K562 (cell line): ENCODE measurements at regions not wholly inside any gene's neighbourhood (a gene's known extent, or its start where the extent isn't known, plus 50 kb on each side); places are given as distances from the start of the nearest gene placed in this dataset.

Source experiments
- ATAC-seq: fragments of 200-7000 bp; cut with Tn5 transposase; 3 replicates; pipeline ENCODE4 v1.9.1; 2020; ENCODE audit warnings: moderate library complexity
- BruUV-seq: library from RNA; stranded (reverse); fragments of 400-500 nt; replicated peaks from 2 replicates; lab custom pipeline; 2021; lab: Mats Ljungman, UMichigan
- CTCF ChIA-PET: fragments of 300-600 bp; formaldehyde crosslinking; extraction: SDS; loops from one replicate; lab custom pipeline; 2021; ENCODE audit warnings: low intra/inter-chr PET ratio; lab: Yijun Ruan, JAX
- POLR2A ChIA-PET: fragments of 300-600, 350-650 bp; sonication (Branson Sonifier 250); formaldehyde crosslinking; extraction: SDS; loops from one replicate; lab custom pipeline; 2021; ENCODE audit warnings: antibody characterized with exemption, inconsistent platforms; lab: Yijun Ruan, JAX
- DNase-seq, 4 experiments: peaks; one replicate each; pipeline versions ENCODE4 v3.0.0 to v3.0.0-alpha.2; 2011 to 2018; ENCODE audit warnings: low spot score in 3 of 4, mixed read lengths in 3 of 4; ENCODE audit errors: extremely low read depth in 1 of 4
- FAIRE-seq: peaks from 2 replicates; lab custom pipeline; 2011; peaks lifted over from hg19 to GRCh38; lab: Jason Lieb, UNC
- H2AFZ ChIP-seq: 2 replicates; pipeline ENCODE4 v1.6.0; 2011; ENCODE audit warnings: low read depth, low read length, control low read depth, inconsistent platforms
- H3K27ac ChIP-seq: fragments of 200-600 bp; 3 replicates; pipeline ENCODE4 v1.8.0; 2011; ENCODE audit warnings: low read depth, mild to moderate bottlenecking, control low read depth, inconsistent platforms, low read length, moderate library complexity, mixed read lengths; ENCODE audit errors: extremely low read depth
- H3K27me3 ChIP-seq, 2 experiments: fragments of 300-600 bp in 1 of 2; 2 replicates in 1 of 2; 3 replicates in 1 of 2; pipeline versions ENCODE4 v1.6.0 to v1.8.0; 2011; ENCODE audit warnings: inconsistent platforms in 2 of 2, low read length in 2 of 2, mild to moderate bottlenecking in 1 of 2, mixed read lengths in 1 of 2, moderate library complexity in 1 of 2; ENCODE audit not compliant: control insufficient read depth in 2 of 2, insufficient read depth in 2 of 2
- H3K36me3 ChIP-seq: fragments of 300-600 bp; 3 replicates; pipeline ENCODE4 v1.8.0; 2011; ENCODE audit warnings: mild to moderate bottlenecking, low read length, inconsistent platforms; ENCODE audit not compliant: control insufficient read depth, insufficient read depth
- H3K4me1 ChIP-seq, 2 experiments: fragments of 200-600 bp in 1 of 2; replicated peaks in 1 of 2; 2 replicates in 1 of 2; 3 replicates in 1 of 2; pipeline versions ENCODE4 v1.5.1 to v1.8.0; 2011; ENCODE audit warnings: inconsistent platforms in 2 of 2, low read length in 2 of 2, mild to moderate bottlenecking in 1 of 2, mixed read lengths in 1 of 2, moderate library complexity in 1 of 2; ENCODE audit not compliant: control insufficient read depth in 2 of 2, insufficient read depth in 2 of 2
- H3K4me2 ChIP-seq: 2 replicates; pipeline ENCODE4 v1.6.1; 2011; ENCODE audit warnings: low read length, control low read depth, inconsistent platforms, mixed read lengths; ENCODE audit not compliant: insufficient read depth
- H3K4me3 ChIP-seq: fragments of 200-600 bp; sonication (generic), shearing (Covaris generic); 2 replicates; pipeline ENCODE4 v1.5.1; 2016; ENCODE audit warnings: control low read depth, inconsistent platforms
- H3K79me2 ChIP-seq: fragments of 200-600 bp; 3 replicates; pipeline ENCODE4 v1.8.0; 2011; ENCODE audit warnings: low read length, inconsistent platforms; ENCODE audit not compliant: control insufficient read depth, insufficient read depth
- H3K9ac ChIP-seq, 2 experiments: 2 replicates each; pipeline versions ENCODE4 v1.6.0 to v1.6.1; 2011; ENCODE audit warnings: low read depth in 2 of 2, low read length in 2 of 2, control low read depth in 1 of 2, inconsistent platforms in 1 of 2, mild to moderate bottlenecking in 1 of 2, mixed read lengths in 1 of 2; ENCODE audit not compliant: insufficient read depth in 1 of 2
- H3K9me1 ChIP-seq: one replicate; pipeline ENCODE4 v1.6.0; 2011; ENCODE audit warnings: inconsistent platforms, mild to moderate bottlenecking, low read length, moderate library complexity; ENCODE audit not compliant: control insufficient read depth, insufficient read depth
- H3K9me3 ChIP-seq: replicated peaks from 2 replicates; pipeline ENCODE4 v1.5.1; 2011; ENCODE audit warnings: low read depth, low read length, inconsistent platforms; ENCODE audit not compliant: control insufficient read depth, insufficient read depth
- H4K20me1 ChIP-seq: replicated peaks from 2 replicates; pipeline ENCODE4 v1.6.1; 2011; ENCODE audit warnings: low read length, inconsistent platforms, mixed read lengths; ENCODE audit not compliant: control insufficient read depth, insufficient read depth
- BRD9 ChIP-seq: fragments of 450-650 bp; IDR thresholded peaks from 2 replicates; pipeline ENCODE4 v1.6.1; 2018; ENCODE audit warnings: low read depth; ENCODE audit not compliant: partially characterized antibody
- EP300 ChIP-seq: IDR thresholded peaks from 2 replicates; pipeline ENCODE4 v1.6.1; 2012; ENCODE audit warnings: low read length, improper control_type of control experiment
- IRF1 ChIP-seq: sonication (generic); formaldehyde crosslinking; IDR thresholded peaks from 2 replicates; pipeline ENCODE4 v1.8.0; 2022; ENCODE audit warnings: missing genetic modification reagents, mild to moderate bottlenecking, borderline replicate concordance
- POU5F1 ChIP-seq: fragments of 150-350 bp; IDR thresholded peaks from 2 replicates; pipeline ENCODE4 v1.6.1; 2014; ENCODE audit warnings: borderline replicate concordance, low read length, low read depth, mild to moderate bottlenecking; ENCODE audit not compliant: partially characterized antibody
- PRDM10 ChIP-seq: fragments of 450-650 bp; IDR thresholded peaks from 2 replicates; pipeline ENCODE4 v1.6.1; 2018; ENCODE audit not compliant: partially characterized antibody
- TCF7 ChIP-seq: sonication (generic); IDR thresholded peaks from 2 replicates; pipeline ENCODE4 v1.6.1; 2016; ENCODE audit warnings: antibody characterized with exemption, borderline replicate concordance
- XRCC5 ChIP-seq: fragments of 200-400 bp; formaldehyde crosslinking; IDR thresholded peaks from 2 replicates; pipeline ENCODE4 v1.6.1; 2017; ENCODE audit warnings: low read depth, mild to moderate bottlenecking, low read length
- WGBS: fragments of 100-300 bp; shearing (Covaris generic); methylation state at CpG from one replicate; pipeline ENCODE4 v1.1.6; 2016; ENCODE audit warnings: low coverage, mixed read lengths; ENCODE audit not compliant: insufficient coverage; ENCODE audit errors: missing lambda C conversion rate; 5-methylcytosine and 5-hydroxymethylcytosine counted together
- in situ Hi-C: fragments of 300-500 bp; cut with MboI; formaldehyde crosslinking; loops from 4 replicates; pipeline ENCODE4 v1.15.0; 2018; ENCODE audit warnings: inconsistent platforms, mixed read lengths
- intact Hi-C: fragments of 100-400 bp; cut with micrococcal nuclease; formaldehyde crosslinking; loops from 2 replicates; pipeline ENCODE4 v1.14.2; 2022

DNA sequence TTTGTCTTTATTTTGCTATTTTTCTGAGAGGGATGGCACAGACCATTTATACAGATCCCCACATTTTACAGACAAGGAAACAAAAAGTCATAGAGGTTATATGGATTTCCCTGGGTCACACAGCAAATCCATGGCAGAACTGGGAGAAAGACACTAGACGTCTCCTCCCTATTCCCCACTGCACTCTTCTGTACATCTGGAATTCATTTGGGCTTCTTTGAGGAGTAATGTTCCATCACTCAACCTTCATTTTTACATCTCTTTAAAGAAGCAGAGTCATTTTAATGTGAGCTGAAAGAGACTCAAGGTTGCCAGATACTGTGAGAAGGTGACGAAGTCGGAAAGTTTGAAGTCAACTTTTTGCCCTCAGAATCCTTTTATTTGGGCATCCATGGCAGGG lies 207.3 kb downstream of the OTOR start:
- H3K36me3 ChIP-seq: no peaks in the 10 kb centered on the region
- in situ Hi-C loops: no loop called here
- no peaks in the 10 kb centered on the region for H3K9me1 ChIP-seq
- intact Hi-C loops: no loop called here
- H4K20me1 ChIP-seq: no peaks in the 10 kb centered on the region
- H3K27ac ChIP-seq: no peak overlapping the region
- no peaks in the 10 kb centered on the region for H3K4me1 ChIP-seq
- H3K9ac ChIP-seq: no peak overlapping the region
- ATAC-seq: no peak
- BruUV-seq: no TSS peak
- 0% methylated on average over 3 of the region's 3 CpGs for WGBS
- TF ChIP-seq PRDM10 (no peak), BRD9 (no peak), IRF1 (CRISPR knock-in tag) (no peak), XRCC5 (no peak), EP300 (no peak), TCF7 (no peak), POU5F1 (no peak)
- H2AFZ ChIP-seq: no peak overlapping the region
- no peaks in the 10 kb centered on the region for H3K79me2 ChIP-seq
- ChIA-PET POLR2A (no interaction called here), CTCF (no interaction called here)
- H3K4me3 ChIP-seq: no peak overlapping the region
- no peaks in the 10 kb centered on the region for H3K27me3 ChIP-seq
- no peaks in the 10 kb centered on the region for H3K9me3 ChIP-seq
- H3K4me2 ChIP-seq: no peak overlapping the region
- no peak for FAIRE-seq
- DNase-seq: no peak
